NB4 (cell line): ENCODE measurements at regions not wholly inside any gene's neighbourhood (a gene's known extent, or its start where the extent isn't known, plus 50 kb on each side); places are given as distances from the start of the nearest gene placed in this dataset.

Source experiments
- CTCF ChIP-seq: IDR thresholded peaks from one replicate; pipeline ENCODE4 v1.5.1; 2012; ENCODE audit warnings: low read depth, low read length
- POLR2A ChIP-seq: IDR thresholded peaks from 2 replicates; pipeline ENCODE4 v1.6.1; 2011; ENCODE audit warnings: mild to moderate bottlenecking; ENCODE audit not compliant: insufficient read length; ENCODE audit errors: extremely low read depth

- TF ChIP-seq CTCF = no peak
- TF ChIP-seq POLR2A = no peak
Observed at GRCh38 chr2:128809259-128809636, 490.6 kb upstream of the HS6ST1 start.
